IMR-90 (cell line): ENCODE measurements at regions not wholly inside any gene's neighbourhood (a gene's known extent, or its start where the extent isn't known, plus 50 kb on each side); places are given as distances from the start of the nearest gene placed in this dataset.

Experiments
- ATAC-seq: fragments of 200-7000 bp; cut with Tn5 transposase; 2 replicates; pipeline ENCODE4 v1.9.1; 2020; ENCODE audit warnings: low read depth, mild to moderate bottlenecking, moderate library complexity
- BruUV-seq: library from RNA; stranded (reverse); fragments of 400-500 nt; replicated peaks from 2 replicates; lab custom pipeline; 2021; lab: Mats Ljungman, UMichigan
- CTCF ChIA-PET: fragments of 300-600 bp; formaldehyde crosslinking; extraction: SDS; loops from one replicate; lab custom pipeline; 2021; ENCODE audit warnings: antibody characterized with exemption; lab: Yijun Ruan, JAX
- POLR2A ChIA-PET: fragments of 300-600 bp; sonication (Branson Sonifier 250); formaldehyde crosslinking; loops from one replicate; lab custom pipeline; 2022; ENCODE audit warnings: antibody characterized with exemption; ENCODE audit not compliant: unreplicated experiment; lab: Charles Lee
- DNase-seq: peaks from one replicate; pipeline ENCODE4 v3.0.0; 2013
- H2AFZ ChIP-seq: replicated peaks from 2 replicates; pipeline ENCODE3; 2013; ENCODE audit warnings: low read length, mild to moderate bottlenecking; ENCODE audit not compliant: poor library complexity
- H2AK5ac ChIP-seq: 2 replicates; pipeline ENCODE4 v1.6.1; 2013; ENCODE audit warnings: low read depth, low read length, inconsistent platforms
- H2AK9ac ChIP-seq: replicated peaks from 2 replicates; pipeline ENCODE3; 2013; ENCODE audit warnings: mild to moderate bottlenecking, low read depth, low read length, moderate library complexity; ENCODE audit not compliant: poor library complexity
- H2BK120ac ChIP-seq: 2 replicates; pipeline ENCODE4 v1.6.1; 2013; ENCODE audit warnings: low read depth, low read length, inconsistent platforms
- H2BK15ac ChIP-seq: 3 replicates; pipeline ENCODE4 v1.6.1; 2013; ENCODE audit warnings: low read depth, low read length, inconsistent platforms
- H2BK20ac ChIP-seq: 2 replicates; pipeline ENCODE4 v1.6.1; 2013; ENCODE audit warnings: low read depth, mild to moderate bottlenecking, inconsistent platforms, low read length, moderate library complexity
- H2BK5ac ChIP-seq: 2 replicates; pipeline ENCODE4 v1.6.1; 2013; ENCODE audit warnings: mild to moderate bottlenecking, low read depth, low read length, inconsistent platforms; ENCODE audit not compliant: poor library complexity, severe bottlenecking
- H3K14ac ChIP-seq: replicated peaks from 2 replicates; pipeline ENCODE4 v1.6.1; 2013; ENCODE audit warnings: low read depth, low read length, inconsistent platforms
- H3K18ac ChIP-seq: 2 replicates; pipeline ENCODE4 v1.6.1; 2013; ENCODE audit warnings: low read depth, low read length, control low read depth
- H3K23ac ChIP-seq: 2 replicates; pipeline ENCODE4 v1.6.1; 2013; ENCODE audit warnings: low read depth, low read length, inconsistent platforms
- H3K27ac ChIP-seq: 2 replicates; pipeline ENCODE4 v1.5.1; 2013; ENCODE audit warnings: mild to moderate bottlenecking, control low read depth, low read length; ENCODE audit not compliant: insufficient read depth
- H3K27me3 ChIP-seq: 2 replicates; pipeline ENCODE4 v1.6.1; 2013; ENCODE audit warnings: low read length; ENCODE audit not compliant: control insufficient read depth, insufficient read depth
- H3K36me3 ChIP-seq: 2 replicates; pipeline ENCODE4 v1.6.1; 2013; ENCODE audit warnings: low read length, mixed read lengths; ENCODE audit not compliant: control insufficient read depth, insufficient read depth
- H3K4ac ChIP-seq: 2 replicates; pipeline ENCODE4 v1.6.1; 2013; ENCODE audit warnings: low read depth, low read length, inconsistent platforms
- H3K4me1 ChIP-seq: 2 replicates; pipeline ENCODE4 v1.6.1; 2013; ENCODE audit warnings: low read length, mixed read lengths; ENCODE audit not compliant: control insufficient read depth, insufficient read depth
- H3K4me2 ChIP-seq: 2 replicates; pipeline ENCODE4 v1.6.1; 2013; ENCODE audit warnings: low read depth, mild to moderate bottlenecking, control low read depth, low read length, moderate library complexity
- H3K4me3 ChIP-seq: 2 replicates; pipeline ENCODE4 v1.5.1; 2013; ENCODE audit warnings: low read depth, mild to moderate bottlenecking, control low read depth, low read length, moderate library complexity; ENCODE audit not compliant: insufficient read depth
- H3K56ac ChIP-seq: 2 replicates; pipeline ENCODE4 v1.6.1; 2013; ENCODE audit warnings: low read length, inconsistent platforms; ENCODE audit not compliant: insufficient read depth; ENCODE audit errors: extremely low read depth
- H3K79me1 ChIP-seq, 2 experiments: 2 replicates each; pipeline ENCODE4 v1.6.1; 2013; ENCODE audit warnings: low read length in 2 of 2, inconsistent platforms in 1 of 2, low read depth in 1 of 2
- H3K9ac ChIP-seq: 2 replicates; pipeline ENCODE4 v1.6.1; 2013; ENCODE audit warnings: low read depth, low read length, control low read depth
- H3K9me1 ChIP-seq: 2 replicates; pipeline ENCODE4 v1.6.1; 2013; ENCODE audit warnings: low read length, inconsistent platforms; ENCODE audit not compliant: insufficient read depth
- H3K9me3 ChIP-seq: 2 replicates; pipeline ENCODE4 v1.6.1; 2013; ENCODE audit warnings: low read length; ENCODE audit not compliant: control insufficient read depth, insufficient read depth
- H4K20me1 ChIP-seq: 2 replicates; pipeline ENCODE4 v1.6.1; 2013; ENCODE audit warnings: low read length, inconsistent platforms; ENCODE audit not compliant: insufficient read depth
- H4K5ac ChIP-seq: 2 replicates; pipeline ENCODE4 v1.6.1; 2013; ENCODE audit warnings: mild to moderate bottlenecking, low read depth, low read length, control low read depth
- H4K8ac ChIP-seq, 2 experiments: 2 replicates each; pipeline ENCODE4 v1.6.1; 2013; ENCODE audit warnings: low read depth in 2 of 2, low read length in 2 of 2, control low read depth in 1 of 2, inconsistent platforms in 1 of 2
- H4K91ac ChIP-seq: 2 replicates; pipeline ENCODE4 v1.6.1; 2013; ENCODE audit warnings: low read depth, low read length, inconsistent platforms; ENCODE audit not compliant: insufficient read depth
- BHLHE40 ChIP-seq: fragments of 150-350 bp; IDR thresholded peaks from 2 replicates; pipeline ENCODE4 v1.6.1; 2016; ENCODE audit warnings: mild to moderate bottlenecking, low read depth, low read length
- CEBPB ChIP-seq: IDR thresholded peaks from 2 replicates; pipeline ENCODE4 v1.6.1; 2012; ENCODE audit warnings: low read depth, low read length, improper control_type of control experiment
- CHD1 ChIP-seq: IDR thresholded peaks from 2 replicates; pipeline ENCODE4 v1.6.1; 2012; ENCODE audit warnings: low read depth, low read length, improper control_type of control experiment
- CTCF ChIP-seq: conservative IDR thresholded peaks from 2 replicates; pipeline ENCODE4 v1.5.1; 2012; ENCODE audit warnings: mild to moderate bottlenecking, low read depth, low read length, improper control_type of control experiment
- ELK1 ChIP-seq: fragments of 150-350 bp; IDR thresholded peaks from 2 replicates; pipeline ENCODE4 v1.6.1; 2016; ENCODE audit warnings: low read depth, mild to moderate bottlenecking, low read length, moderate library complexity, borderline replicate concordance
- FOS ChIP-seq: fragments of 150-350 bp; IDR thresholded peaks from 2 replicates; pipeline ENCODE4 v1.6.1; 2016; ENCODE audit warnings: low read depth, low read length
- MAFK ChIP-seq: IDR thresholded peaks from 2 replicates; pipeline ENCODE4 v1.6.1; 2012; ENCODE audit warnings: low read depth, low read length, improper control_type of control experiment
- MAZ ChIP-seq: IDR thresholded peaks from 2 replicates; pipeline ENCODE4 v1.6.1; 2012; ENCODE audit warnings: low read depth, mild to moderate bottlenecking, low read length, improper control_type of control experiment, moderate library complexity, borderline replicate concordance
- MXI1 ChIP-seq: IDR thresholded peaks from 2 replicates; pipeline ENCODE4 v1.6.1; 2012; ENCODE audit warnings: low read depth, mild to moderate bottlenecking, low read length, moderate library complexity, borderline replicate concordance
- NFE2L2 ChIP-seq: fragments of 150-350 bp; IDR thresholded peaks from 2 replicates; pipeline ENCODE4 v1.6.1; 2016; ENCODE audit warnings: low read depth, mild to moderate bottlenecking, low read length
- POLR2A ChIP-seq: IDR thresholded peaks from 2 replicates; pipeline ENCODE4 v1.6.1; 2012; ENCODE audit warnings: mild to moderate bottlenecking, low read depth, low read length
- RAD21 ChIP-seq: IDR thresholded peaks from 2 replicates; pipeline ENCODE4 v1.6.1; 2012; ENCODE audit warnings: low read length, improper control_type of control experiment
- RCOR1 ChIP-seq: IDR thresholded peaks from 2 replicates; pipeline ENCODE4 v1.6.1; 2012; ENCODE audit warnings: mild to moderate bottlenecking, low read length, improper control_type of control experiment; ENCODE audit not compliant: insufficient replicate concordance
- RFX5 ChIP-seq: IDR thresholded peaks from 2 replicates; pipeline ENCODE4 v1.8.0; 2012; ENCODE audit warnings: low read depth, mild to moderate bottlenecking, low read length, moderate library complexity
- SMC3 ChIP-seq: fragments of 150-350 bp; IDR thresholded peaks from 2 replicates; pipeline ENCODE4 v1.6.1; 2016; ENCODE audit warnings: low read depth, mild to moderate bottlenecking, antibody characterized with exemption, low read length, moderate library complexity
- USF2 ChIP-seq: fragments of 150-350 bp; IDR thresholded peaks from 2 replicates; pipeline ENCODE4 v1.6.1; 2017; ENCODE audit warnings: mild to moderate bottlenecking, antibody characterized with exemption, low read length, low read depth
- dilution Hi-C: fragments of 300-500 bp; cut with HindIII; formaldehyde crosslinking; loops from one replicate; pipeline ENCODE4 v1.14.3; 2018; ENCODE audit warnings: low sequenced_read_pairs; ENCODE audit not compliant: unreplicated experiment
- in situ Hi-C: fragments of 300-500 bp; cut with MboI; formaldehyde crosslinking; loops from 3 replicates; pipeline ENCODE4 v1.14.3; 2019; ENCODE audit warnings: low sequenced_read_pairs, inconsistent platforms, mixed read lengths
- intact Hi-C: fragments of 100-400 bp; cut with micrococcal nuclease; formaldehyde crosslinking; loops from 2 replicates; pipeline ENCODE4 v1.10.0; 2022

GRCh38 chr2:150925611-150926010, 336.1 kb downstream of the RBM43 start:
- H3K79me1 ChIP-seq = no peaks in the 10 kb centered on the region
- no peak overlapping the region for H2AK9ac ChIP-seq
- H3K9me3 ChIP-seq = no peaks in the 10 kb centered on the region
- H3K9me1 ChIP-seq = no peaks in the 10 kb centered on the region
- BruUV-seq = no TSS peak
- no peak overlapping the region for H4K5ac ChIP-seq
- TF ChIP-seq RFX5 (no peak), SMC3 (no peak), USF2 (no peak), MXI1 (no peak), POLR2A (no peak), RAD21 (no peak), RCOR1 (no peak), FOS (no peak), MAZ (no peak), BHLHE40 (no peak), CHD1 (no peak), CTCF (no peak), MAFK (no peak), ELK1 (no peak), CEBPB (no peak), NFE2L2 (no peak)
- H3K9ac ChIP-seq = no peak overlapping the region
- H2BK120ac ChIP-seq = no peak overlapping the region
- CTCF ChIA-PET = interaction anchor here (0.6 to 1.1 kb wide), 3 partner anchors 12 to 313 kb away, joined by 3 to 4 read pairs (median 3); no protein-coding TSS in a partner anchor
- no peak overlapping the region for H3K4ac ChIP-seq
- H3K27me3 ChIP-seq = no peaks in the 10 kb centered on the region
- no peak overlapping the region for H4K8ac ChIP-seq
- H2BK15ac ChIP-seq = no peak overlapping the region
- intact Hi-C loops (no loop called here), in situ Hi-C loops (no loop called here), dilution Hi-C loops (no loop called here)
- H2BK20ac ChIP-seq = no peak overlapping the region
- no peak overlapping the region for H3K23ac ChIP-seq
- no peak overlapping the region for H3K27ac ChIP-seq
- H3K14ac ChIP-seq = no peak overlapping the region
- H3K4me1 ChIP-seq = no peaks in the 10 kb centered on the region; the same call in 1 of the 2 replicates
- no peak overlapping the region for H3K18ac ChIP-seq
- no peak overlapping the region for H2BK5ac ChIP-seq
- POLR2A ChIA-PET = interaction anchor here (0.5 kb wide), 1 partner anchor 444 kb away, joined by 11 read pairs; no protein-coding TSS in a partner anchor
- H3K56ac ChIP-seq = no peak overlapping the region
- DNase-seq (no peak), ATAC-seq (no peak)
- no peak overlapping the region for H3K4me2 ChIP-seq
- H3K36me3 ChIP-seq = no peaks in the 10 kb centered on the region
- H2AFZ ChIP-seq = no peak overlapping the region
- H3K4me3 ChIP-seq = no peak overlapping the region
- no peak overlapping the region for H2AK5ac ChIP-seq
- H4K91ac ChIP-seq = no peak overlapping the region
- no peaks in the 10 kb centered on the region for H4K20me1 ChIP-seq
